DOHH2 (cell line): ENCODE measurements at regions not wholly inside any gene's neighbourhood (a gene's known extent, or its start where the extent isn't known, plus 50 kb on each side); places are given as distances from the start of the nearest gene placed in this dataset.

Experiments used
- EZH2phosphoT487 ChIP-seq: fragments of 200-600 bp; sonication (generic); IDR thresholded peaks from 2 replicates; pipeline ENCODE4 v1.6.1; 2017; ENCODE audit warnings: borderline replicate concordance, mild to moderate bottlenecking, antibody characterized with exemption, low read length, moderate library complexity, mixed read lengths
- TF ChIP-seq, protein P1 (sequence below): fragments of 200-600 bp; sonication (generic); IDR thresholded peaks from one replicate; pipeline ENCODE4 v1.5.1; 2014; ENCODE audit warnings: antibody characterized with exemption, mild to moderate bottlenecking, low read depth, low read length; ENCODE audit not compliant: poor library complexity, severe bottlenecking

DNA sequence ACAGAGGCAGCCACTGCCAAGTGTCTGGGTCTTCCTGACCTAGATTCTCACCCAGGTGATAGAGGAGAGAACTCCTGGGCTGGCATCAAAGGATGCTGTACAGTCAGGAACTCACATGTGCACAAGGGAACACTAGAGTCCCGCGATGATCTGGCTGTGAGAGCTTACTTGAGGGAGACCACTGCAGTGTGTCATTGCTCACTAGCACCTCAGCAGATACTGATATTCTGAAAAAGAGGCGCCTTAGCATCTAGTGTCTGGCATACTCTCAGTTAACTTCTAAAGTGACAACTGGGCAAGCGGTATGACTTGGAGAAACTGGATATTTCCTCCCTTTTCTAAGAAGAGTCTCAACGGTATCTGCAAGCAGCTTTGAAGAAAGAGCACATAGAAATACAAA, 189.9 kb downstream of the CMPK2 start:
- TF ChIP-seq, protein P1, sequence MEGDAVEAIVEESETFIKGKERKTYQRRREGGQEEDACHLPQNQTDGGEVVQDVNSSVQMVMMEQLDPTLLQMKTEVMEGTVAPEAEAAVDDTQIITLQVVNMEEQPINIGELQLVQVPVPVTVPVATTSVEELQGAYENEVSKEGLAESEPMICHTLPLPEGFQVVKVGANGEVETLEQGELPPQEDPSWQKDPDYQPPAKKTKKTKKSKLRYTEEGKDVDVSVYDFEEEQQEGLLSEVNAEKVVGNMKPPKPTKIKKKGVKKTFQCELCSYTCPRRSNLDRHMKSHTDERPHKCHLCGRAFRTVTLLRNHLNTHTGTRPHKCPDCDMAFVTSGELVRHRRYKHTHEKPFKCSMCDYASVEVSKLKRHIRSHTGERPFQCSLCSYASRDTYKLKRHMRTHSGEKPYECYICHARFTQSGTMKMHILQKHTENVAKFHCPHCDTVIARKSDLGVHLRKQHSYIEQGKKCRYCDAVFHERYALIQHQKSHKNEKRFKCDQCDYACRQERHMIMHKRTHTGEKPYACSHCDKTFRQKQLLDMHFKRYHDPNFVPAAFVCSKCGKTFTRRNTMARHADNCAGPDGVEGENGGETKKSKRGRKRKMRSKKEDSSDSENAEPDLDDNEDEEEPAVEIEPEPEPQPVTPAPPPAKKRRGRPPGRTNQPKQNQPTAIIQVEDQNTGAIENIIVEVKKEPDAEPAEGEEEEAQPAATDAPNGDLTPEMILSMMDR, result no peak
- TF ChIP-seq EZH2phosphoT487, result no peak
